GM23248 (cell line): ENCODE measurements at regions not wholly inside any gene's neighbourhood (a gene's known extent, or its start where the extent isn't known, plus 50 kb on each side); places are given as distances from the start of the nearest gene placed in this dataset.

Source experiments
- DNase-seq: peaks from one replicate; pipeline ENCODE4 v3.0.0-alpha.2; 2015
- H2AFZ ChIP-seq: fragments of 200-600 bp; sonication (generic); 2 replicates; pipeline ENCODE4 v1.6.1; 2016; ENCODE audit warnings: antibody characterized with exemption
- H3F3A ChIP-seq: fragments of 200-600 bp; sonication (generic); 2 replicates; pipeline ENCODE4 v1.6.1; 2016; ENCODE audit warnings: mild to moderate bottlenecking, antibody characterized with exemption, mixed run types; ENCODE audit not compliant: insufficient read depth
- H3K27ac ChIP-seq: fragments of 200-600 bp; sonication (generic); 2 replicates; pipeline ENCODE4 v1.5.1; 2016; ENCODE audit warnings: mild to moderate bottlenecking
- H3K27me3 ChIP-seq: fragments of 200-600 bp; sonication (generic); replicated peaks from 2 replicates; pipeline ENCODE4 v1.6.1; 2016; ENCODE audit warnings: mild to moderate bottlenecking; ENCODE audit not compliant: insufficient read depth
- H3K36me3 ChIP-seq: fragments of 200-600 bp; sonication (generic); 2 replicates; pipeline ENCODE4 v1.6.1; 2016; ENCODE audit warnings: low read depth, mild to moderate bottlenecking
- H3K4me1 ChIP-seq: fragments of 200-600 bp; sonication (generic); 2 replicates; pipeline ENCODE4 v1.6.1; 2016; ENCODE audit warnings: mild to moderate bottlenecking; ENCODE audit not compliant: insufficient read depth
- H3K4me2 ChIP-seq: fragments of 200-600 bp; sonication (generic); one replicate; pipeline ENCODE4 v1.6.1; 2016; ENCODE audit warnings: mild to moderate bottlenecking; ENCODE audit not compliant: unreplicated experiment
- H3K4me3 ChIP-seq: fragments of 200-600 bp; sonication (generic); 2 replicates; pipeline ENCODE4 v1.5.1; 2016; ENCODE audit warnings: mild to moderate bottlenecking
- H3K79me2 ChIP-seq: fragments of 200-600 bp; sonication (generic); 2 replicates; pipeline ENCODE4 v1.6.1; 2016; ENCODE audit warnings: mild to moderate bottlenecking; ENCODE audit not compliant: insufficient read depth
- H3K9ac ChIP-seq: fragments of 200-600 bp; sonication (generic); 2 replicates; pipeline ENCODE4 v1.6.1; 2016; ENCODE audit warnings: mild to moderate bottlenecking
- H3K9me2 ChIP-seq: fragments of 200-600 bp; sonication (generic); 2 replicates; pipeline ENCODE4 v1.6.1; 2016; ENCODE audit warnings: mixed run types, mild to moderate bottlenecking, moderate library complexity; ENCODE audit not compliant: insufficient read depth
- H3K9me3 ChIP-seq: fragments of 200-600 bp; sonication (generic); one replicate; pipeline ENCODE4 v1.6.1; 2017; ENCODE audit warnings: low read depth
- H4K20me1 ChIP-seq: fragments of 200-600 bp; sonication (generic); 2 replicates; pipeline ENCODE4 v1.6.0; 2016; ENCODE audit not compliant: insufficient read depth
- EZH2 ChIP-seq: fragments of 200-600 bp; sonication (generic); IDR thresholded peaks from 2 replicates; pipeline ENCODE4 v1.6.1; 2018; ENCODE audit warnings: antibody characterized with exemption, mild to moderate bottlenecking; ENCODE audit not compliant: insufficient read depth, poor library complexity, severe bottlenecking
- EZH2phosphoT487 ChIP-seq: fragments of 200-600 bp; sonication (generic); IDR thresholded peaks from 2 replicates; pipeline ENCODE4 v1.6.1; 2018; ENCODE audit warnings: antibody characterized with exemption, moderate library complexity, mild to moderate bottlenecking, low read depth; ENCODE audit not compliant: insufficient read depth
- WGBS, 2 experiments: methylation state at CpG; one replicate each; pipeline ENCODE4 v1.1.6; 2015 to 2017; ENCODE audit warnings: low lambda C conversion rate in 2 of 2, low coverage in 1 of 2; ENCODE audit errors: missing lambda C conversion rate in 2 of 2; 5-methylcytosine and 5-hydroxymethylcytosine counted together
- in situ Hi-C: fragments of 300-500 bp; cut with MboI; formaldehyde crosslinking; loops from 2 replicates; pipeline ENCODE4 v1.15.0; 2020

DNA sequence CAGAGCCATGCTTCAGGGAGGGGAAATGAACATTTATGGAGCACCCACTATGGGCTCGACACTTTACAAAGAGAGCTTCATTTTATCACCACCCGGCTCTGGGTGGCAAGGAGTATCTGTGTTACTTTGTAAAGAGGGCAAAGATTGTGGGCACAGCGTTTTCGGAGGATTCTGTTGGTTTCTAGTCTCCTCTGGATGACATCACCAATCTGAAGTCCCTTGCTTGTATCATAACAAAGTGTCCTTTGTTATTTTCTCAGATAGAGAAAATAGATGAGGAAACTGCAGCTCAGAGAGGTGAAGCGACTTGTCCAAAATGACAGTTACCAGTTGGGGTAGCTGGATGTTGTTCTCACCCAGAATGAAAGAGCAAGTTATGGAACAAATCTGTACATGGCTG lies 162.8 kb downstream of the GLI2 start:
- H2AFZ ChIP-seq, result no peak overlapping the region
- H3K27ac ChIP-seq, result no peak overlapping the region
- no peak overlapping the region for H3K4me2 ChIP-seq
- no peak overlapping the region for H3K9ac ChIP-seq
- peaks cover 18% of the 10 kb centered on the region; the same call in 1 of the 2 replicates for H3K79me2 ChIP-seq
- no peaks in the 10 kb centered on the region for H3K9me2 ChIP-seq
- no peaks in the 10 kb centered on the region for H3K9me3 ChIP-seq
- TF ChIP-seq EZH2, result no peak
- TF ChIP-seq EZH2phosphoT487, result no peak
- H3K4me3 ChIP-seq, result no peak overlapping the region
- in situ Hi-C loops, result no loop called here
- peaks cover 5% of the 10 kb centered on the region for H3K4me1 ChIP-seq
- no peak for DNase-seq
- no peaks in the 10 kb centered on the region for H3F3A ChIP-seq
- H3K27me3 ChIP-seq, result no peaks in the 10 kb centered on the region
- WGBS, 2 experiments, result 85 to 89% methylated on average over 5 of the region's 5 CpGs
- no peaks in the 10 kb centered on the region for H4K20me1 ChIP-seq
- no peaks in the 10 kb centered on the region for H3K36me3 ChIP-seq

DNA sequence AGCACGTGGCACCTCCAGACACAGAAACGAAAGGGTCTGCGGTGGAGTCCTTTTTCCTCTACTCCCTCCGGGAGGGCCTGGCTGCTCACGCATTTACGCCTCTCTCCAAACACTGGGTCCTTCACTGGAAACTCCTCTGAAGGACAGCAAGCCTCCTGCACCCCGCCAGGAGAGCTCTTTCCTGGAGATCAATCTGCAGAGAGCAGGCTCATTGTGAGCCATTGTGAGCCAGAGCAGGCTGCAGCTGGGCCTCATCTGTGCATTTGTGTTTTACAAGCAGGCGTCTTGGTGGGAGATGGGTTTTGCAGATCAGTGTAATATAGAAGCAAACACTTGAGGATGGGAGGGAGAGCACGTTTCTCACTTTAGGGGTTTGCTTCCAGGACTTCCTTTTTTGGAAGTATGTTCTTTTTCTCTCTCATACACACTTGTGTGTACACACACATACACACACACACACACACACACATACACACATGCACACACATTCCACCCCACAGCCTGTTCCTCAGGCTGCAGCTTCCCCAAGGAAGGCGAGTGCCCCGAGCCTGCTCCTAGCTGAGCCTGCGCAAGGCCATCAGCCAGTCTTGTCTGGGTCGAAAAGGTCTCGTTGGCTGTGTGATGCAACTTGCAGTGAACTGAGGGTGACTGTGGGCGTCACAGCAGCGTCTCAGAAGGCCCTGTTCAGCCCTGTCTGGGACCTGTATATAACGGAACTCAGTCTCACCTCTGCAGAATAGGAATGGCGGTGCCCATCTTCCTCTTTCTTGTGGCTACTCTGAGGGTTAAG lies 163.5 kb downstream of the GLI2 start:
- Histone ChIP-seq H3K9me2 (no peaks in the 10 kb centered on the region), H3F3A (no peaks in the 10 kb centered on the region), H3K4me1 (no peaks in the 10 kb centered on the region), H4K20me1 (no peaks in the 10 kb centered on the region), H3K9me3 (no peaks in the 10 kb centered on the region), H3K36me3 (no peaks in the 10 kb centered on the region), H3K79me2 (peaks cover 14% of the 10 kb centered on the region; the same call in 1 of the 2 replicates), H3K27ac (no peak overlapping the region), H3K4me2 (no peak overlapping the region), H3K9ac (no peak overlapping the region), H2AFZ (no peak overlapping the region), H3K27me3 (no peaks in the 10 kb centered on the region), H3K4me3 (no peak overlapping the region)
- in situ Hi-C loops, result no loop called here
- DNase-seq, result no peak
- TF ChIP-seq EZH2phosphoT487 (no peak), EZH2 (no peak)
- 87% methylated on average over 18 of the region's 18 CpGs for whole genome bisulfite sequencing, 2 experiments

DNA sequence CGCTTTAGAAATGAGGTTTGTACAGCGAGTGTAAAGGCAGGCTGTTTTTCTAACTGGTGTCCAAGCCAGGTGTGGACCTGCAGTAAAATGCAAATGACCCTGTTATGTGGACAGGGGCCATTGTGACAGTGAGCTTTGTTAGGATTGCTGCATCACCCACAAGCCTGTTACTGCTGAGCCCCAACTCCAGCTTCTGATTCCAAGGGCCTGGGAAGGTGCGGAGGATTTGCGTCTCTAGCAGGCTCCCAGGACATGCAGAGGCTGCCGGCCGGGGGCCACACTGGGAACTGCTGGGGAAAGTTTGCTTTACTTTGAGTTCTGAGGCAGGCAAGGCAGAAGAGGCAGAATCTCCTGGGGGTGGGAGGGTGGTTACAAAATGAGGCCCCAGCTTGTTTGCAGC lies 164.1 kb downstream of the GLI2 start:
- Histone ChIP-seq H3K36me3 (no peaks in the 10 kb centered on the region), H3K27ac (no peak overlapping the region), H3K9ac (no peak overlapping the region), H3K4me2 (no peak overlapping the region), H3K4me1 (no peaks in the 10 kb centered on the region), H3K79me2 (peaks cover 8% of the 10 kb centered on the region; the same call in 1 of the 2 replicates), H3K9me2 (no peaks in the 10 kb centered on the region), H4K20me1 (no peaks in the 10 kb centered on the region), H2AFZ (no peak overlapping the region), H3F3A (no peaks in the 10 kb centered on the region), H3K9me3 (no peaks in the 10 kb centered on the region), H3K27me3 (no peaks in the 10 kb centered on the region), H3K4me3 (no peak overlapping the region)
- TF ChIP-seq EZH2phosphoT487 (no peak), EZH2 (no peak)
- 91 to 96% methylated on average over 5 to 6 of the region's 6 CpGs for WGBS, 2 experiments
- in situ Hi-C loops, result no loop called here
- DNase-seq, result no peak

DNA sequence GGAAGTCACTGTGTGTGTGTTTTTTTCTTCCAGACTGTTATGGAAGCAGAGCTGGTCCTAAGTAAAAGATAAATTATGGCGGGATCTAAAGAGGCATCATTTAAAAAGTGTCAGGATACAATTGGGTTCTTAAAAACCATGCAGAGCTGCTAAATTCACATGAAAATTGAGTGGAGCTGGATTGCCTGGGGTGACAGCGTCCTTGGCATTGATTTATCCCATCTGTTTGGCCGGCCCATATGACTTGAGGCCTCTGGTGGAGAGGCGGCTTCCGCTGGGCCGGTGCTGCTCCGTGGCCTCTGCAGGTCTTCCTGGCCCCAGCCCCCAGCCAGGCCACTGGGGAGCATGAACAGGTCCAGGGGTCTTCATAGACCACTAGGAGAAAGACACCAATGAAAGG lies 165.5 kb downstream of the GLI2 start:
- DNase-seq, result no peak
- Histone ChIP-seq H4K20me1 (no peaks in the 10 kb centered on the region), H3K9me2 (no peaks in the 10 kb centered on the region), H3K27me3 (no peaks in the 10 kb centered on the region), H3K36me3 (no peaks in the 10 kb centered on the region), H3F3A (no peaks in the 10 kb centered on the region), H3K9me3 (no peaks in the 10 kb centered on the region), H3K4me1 (no peaks in the 10 kb centered on the region), H3K4me3 (no peak overlapping the region), H3K79me2 (no peaks in the 10 kb centered on the region), H3K27ac (no peak overlapping the region), H3K9ac (no peak overlapping the region), H2AFZ (no peak overlapping the region), H3K4me2 (no peak overlapping the region)
- TF ChIP-seq EZH2phosphoT487 (no peak), EZH2 (no peak)
- WGBS, 2 experiments, result 42 to 51% methylated on average over 7 of the region's 7 CpGs
- in situ Hi-C loops, result no loop called here

DNA sequence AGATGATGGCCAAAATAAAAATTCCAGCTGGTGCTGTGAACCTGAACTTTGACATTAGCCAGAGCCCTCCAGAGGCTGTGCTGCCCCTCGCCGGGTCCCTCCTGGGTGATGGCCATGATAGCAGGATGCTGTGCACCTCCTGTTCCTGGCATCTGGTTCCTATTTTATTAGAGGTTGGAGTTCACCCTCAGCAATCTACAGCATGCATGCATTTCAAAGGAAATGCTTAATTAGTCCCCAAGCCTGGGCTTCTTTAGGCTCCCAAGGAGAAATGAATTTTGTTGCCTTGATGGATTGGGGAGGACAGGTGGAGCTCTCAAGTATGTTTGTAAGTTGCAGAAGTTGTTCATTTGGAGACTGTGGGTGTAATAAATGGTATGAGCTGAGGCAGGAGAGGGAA lies 166.9 kb downstream of the GLI2 start:
- Histone ChIP-seq H3K9ac (no peak overlapping the region), H2AFZ (no peak overlapping the region), H3K4me1 (no peaks in the 10 kb centered on the region), H4K20me1 (no peaks in the 10 kb centered on the region), H3K4me3 (no peak overlapping the region), H3K79me2 (no peaks in the 10 kb centered on the region), H3K36me3 (no peaks in the 10 kb centered on the region), H3K9me3 (no peaks in the 10 kb centered on the region), H3K4me2 (no peak overlapping the region), H3K27me3 (no peaks in the 10 kb centered on the region), H3K27ac (no peak overlapping the region), H3F3A (no peaks in the 10 kb centered on the region), H3K9me2 (no peaks in the 10 kb centered on the region)
- TF ChIP-seq EZH2phosphoT487, result no peak
- no peak for TF ChIP-seq EZH2
- no peak for DNase-seq
- 93 to 100% methylated on average over 2 of the region's 2 CpGs for WGBS, 2 experiments
- in situ Hi-C loops, result no loop called here
